Hepatocyte (in vitro differentiated cells): ENCODE measurements at regions not wholly inside any gene's neighbourhood (a gene's known extent, or its start where the extent isn't known, plus 50 kb on each side); places are given as distances from the start of the nearest gene placed in this dataset.

Source experiments
- DNase-seq: peaks from one replicate; pipeline ENCODE4 v3.0.0-alpha.2; 2016; ENCODE audit warnings: low spot score
- H2AFZ ChIP-seq: fragments of 200-600 bp; sonication (generic); 2 replicates; pipeline ENCODE4 v1.6.0; 2016; ENCODE audit warnings: antibody characterized with exemption, mild to moderate bottlenecking
- H3K27ac ChIP-seq: fragments of 200-600 bp; sonication (generic); 2 replicates; pipeline ENCODE4 v1.5.1; 2016; ENCODE audit warnings: mild to moderate bottlenecking
- H3K27me3 ChIP-seq: fragments of 200-600 bp; sonication (generic); 2 replicates; pipeline ENCODE4 v1.6.1; 2016
- H3K36me3 ChIP-seq: fragments of 200-600 bp; sonication (generic); replicated peaks from 2 replicates; pipeline ENCODE4 v1.5.1; 2016; ENCODE audit warnings: low read depth; ENCODE audit not compliant: insufficient read depth
- H3K4me1 ChIP-seq: fragments of 200-600 bp; sonication (generic); 2 replicates; pipeline ENCODE4 v1.5.1; 2016; ENCODE audit warnings: mild to moderate bottlenecking, moderate library complexity; ENCODE audit not compliant: insufficient read depth
- H3K4me2 ChIP-seq: fragments of 200-600 bp; sonication (generic); 2 replicates; pipeline ENCODE4 v1.6.0; 2016
- H3K4me3 ChIP-seq: fragments of 200-600 bp; sonication (generic); 2 replicates; pipeline ENCODE4 v1.5.1; 2016; ENCODE audit warnings: mild to moderate bottlenecking
- H3K79me2 ChIP-seq: fragments of 200-600 bp; sonication (generic); 2 replicates; pipeline ENCODE4 v1.6.0; 2017; ENCODE audit warnings: mild to moderate bottlenecking
- H3K9me2 ChIP-seq: fragments of 200-600 bp; sonication (generic); replicated peaks from 2 replicates; pipeline ENCODE4 v1.6.0; 2017; ENCODE audit warnings: mild to moderate bottlenecking; ENCODE audit not compliant: insufficient read depth
- H3K9me3 ChIP-seq: fragments of 200-600 bp; sonication (generic); 2 replicates; pipeline ENCODE4 v1.5.1; 2016; ENCODE audit warnings: low read depth, mild to moderate bottlenecking
- H4K20me1 ChIP-seq: fragments of 200-600 bp; sonication (generic); 2 replicates; pipeline ENCODE4 v1.6.0; 2016; ENCODE audit warnings: mild to moderate bottlenecking; ENCODE audit not compliant: insufficient read depth, poor library complexity, severe bottlenecking
- EZH2 ChIP-seq: fragments of 200-600 bp; sonication (generic); IDR thresholded peaks from 2 replicates; pipeline ENCODE4 v1.6.1; 2016; ENCODE audit warnings: antibody characterized with exemption, mild to moderate bottlenecking, borderline replicate concordance
- EZH2phosphoT487 ChIP-seq: fragments of 200-600 bp; sonication (generic); IDR thresholded peaks from one replicate; pipeline ENCODE4 v1.6.1; 2018; ENCODE audit warnings: antibody characterized with exemption, mild to moderate bottlenecking, low read depth, moderate library complexity; ENCODE audit not compliant: unreplicated experiment, severe bottlenecking
- WGBS: methylation state at CpG from one replicate; pipeline ENCODE4 v1.1.6; 2016; ENCODE audit warnings: low lambda C conversion rate; ENCODE audit errors: missing lambda C conversion rate; 5-methylcytosine and 5-hydroxymethylcytosine counted together
- TF ChIP-seq, protein P1 (sequence below): fragments of 200-600 bp; sonication (generic); IDR thresholded peaks from 2 replicates; pipeline ENCODE4 v1.5.1; 2016; ENCODE audit warnings: antibody characterized with exemption, mild to moderate bottlenecking; ENCODE audit not compliant: poor library complexity

DNA sequence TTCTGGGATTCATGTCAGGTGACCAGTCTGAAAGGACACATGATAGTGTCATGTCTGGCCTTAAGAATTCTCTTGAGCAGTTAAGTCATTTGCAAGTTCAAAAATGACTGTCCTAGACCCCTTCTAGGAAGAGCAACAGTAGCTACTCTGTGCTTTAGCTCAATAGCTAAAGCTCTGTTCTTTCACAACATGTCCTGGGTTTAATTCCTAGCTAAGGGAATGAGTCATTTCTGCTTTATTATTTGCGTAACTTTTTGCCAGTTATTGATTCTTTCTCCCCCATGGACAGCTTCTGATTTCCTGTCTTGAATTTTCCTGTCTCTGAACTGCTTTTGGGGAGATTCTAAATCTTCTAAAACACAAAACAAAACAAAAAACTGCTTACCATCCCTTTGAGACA lies 1055.8 kb upstream of the DIAPH2 start:
- Histone ChIP-seq H3K9me3 (no peaks in the 10 kb centered on the region), H3K27me3 (no peaks in the 10 kb centered on the region), H3K4me3 (no peak overlapping the region), H3K79me2 (no peaks in the 10 kb centered on the region), H4K20me1 (no peaks in the 10 kb centered on the region), H2AFZ (no peak overlapping the region), H3K4me2 (no peak overlapping the region), H3K36me3 (no peaks in the 10 kb centered on the region), H3K27ac (no peak overlapping the region), H3K4me1 (no peaks in the 10 kb centered on the region), H3K9me2 (no peaks in the 10 kb centered on the region)
- TF ChIP-seq, protein P1, sequence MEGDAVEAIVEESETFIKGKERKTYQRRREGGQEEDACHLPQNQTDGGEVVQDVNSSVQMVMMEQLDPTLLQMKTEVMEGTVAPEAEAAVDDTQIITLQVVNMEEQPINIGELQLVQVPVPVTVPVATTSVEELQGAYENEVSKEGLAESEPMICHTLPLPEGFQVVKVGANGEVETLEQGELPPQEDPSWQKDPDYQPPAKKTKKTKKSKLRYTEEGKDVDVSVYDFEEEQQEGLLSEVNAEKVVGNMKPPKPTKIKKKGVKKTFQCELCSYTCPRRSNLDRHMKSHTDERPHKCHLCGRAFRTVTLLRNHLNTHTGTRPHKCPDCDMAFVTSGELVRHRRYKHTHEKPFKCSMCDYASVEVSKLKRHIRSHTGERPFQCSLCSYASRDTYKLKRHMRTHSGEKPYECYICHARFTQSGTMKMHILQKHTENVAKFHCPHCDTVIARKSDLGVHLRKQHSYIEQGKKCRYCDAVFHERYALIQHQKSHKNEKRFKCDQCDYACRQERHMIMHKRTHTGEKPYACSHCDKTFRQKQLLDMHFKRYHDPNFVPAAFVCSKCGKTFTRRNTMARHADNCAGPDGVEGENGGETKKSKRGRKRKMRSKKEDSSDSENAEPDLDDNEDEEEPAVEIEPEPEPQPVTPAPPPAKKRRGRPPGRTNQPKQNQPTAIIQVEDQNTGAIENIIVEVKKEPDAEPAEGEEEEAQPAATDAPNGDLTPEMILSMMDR: no peak
- DNase-seq: no peak
- 90% methylated on average over 1 of the region's 1 CpG for WGBS

DNA sequence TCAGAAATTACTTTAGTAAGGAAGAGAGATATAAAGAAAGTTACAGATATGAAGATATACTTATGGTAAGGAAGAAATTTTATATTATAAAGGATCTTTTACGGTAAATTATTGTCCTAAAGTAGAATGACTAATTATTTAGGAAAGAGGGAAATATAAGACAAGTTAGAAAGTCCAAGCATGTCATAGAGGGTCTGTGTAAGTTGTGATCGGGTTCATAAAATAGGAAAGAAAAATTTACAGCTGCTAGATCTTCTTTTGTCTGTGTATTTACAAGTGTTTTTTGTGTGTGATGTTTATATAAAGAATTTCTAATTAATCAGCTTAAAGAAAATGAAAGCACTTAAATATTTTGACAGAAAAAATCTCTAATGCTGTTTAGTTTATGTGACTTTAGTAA lies 1054.9 kb upstream of the DIAPH2 start:
- H3K27ac ChIP-seq: no peak overlapping the region
- H3K4me3 ChIP-seq: no peak overlapping the region
- no peaks in the 10 kb centered on the region for H3K36me3 ChIP-seq
- H2AFZ ChIP-seq: no peak overlapping the region
- H3K4me1 ChIP-seq: no peaks in the 10 kb centered on the region
- TF ChIP-seq, protein P1: no peak
- H3K4me2 ChIP-seq: no peak overlapping the region
- H3K79me2 ChIP-seq: no peaks in the 10 kb centered on the region
- H3K9me2 ChIP-seq: no peaks in the 10 kb centered on the region
- H4K20me1 ChIP-seq: no peaks in the 10 kb centered on the region
- DNase-seq: no peak
- WGBS: 82% methylated on average over 2 of the region's 2 CpGs
- no peaks in the 10 kb centered on the region for H3K9me3 ChIP-seq
- no peaks in the 10 kb centered on the region for H3K27me3 ChIP-seq

DNA sequence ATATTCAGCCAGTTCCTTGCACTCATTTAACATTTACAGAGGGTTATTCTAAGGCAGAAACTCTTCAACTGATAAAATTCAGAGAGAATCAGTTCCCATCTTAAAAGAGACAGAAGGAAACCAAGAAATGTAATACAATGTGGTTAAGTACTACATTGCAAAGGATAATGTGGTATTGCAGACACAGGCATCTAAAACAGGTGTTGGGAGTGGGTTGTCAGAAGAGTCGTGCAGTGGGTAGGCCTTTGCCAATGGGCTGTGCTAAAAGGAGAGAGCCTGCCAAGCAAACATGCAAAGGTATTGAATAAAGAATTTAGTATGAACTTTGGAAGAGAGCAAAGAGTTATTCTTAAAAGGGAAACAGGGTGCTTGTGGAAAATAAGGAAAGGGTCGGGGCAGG lies 1044.4 kb upstream of the DIAPH2 start:
- no peak overlapping the region for H3K27ac ChIP-seq
- no peak overlapping the region for H3K4me2 ChIP-seq
- no peaks in the 10 kb centered on the region for H3K79me2 ChIP-seq
- H3K4me1 ChIP-seq: no peaks in the 10 kb centered on the region
- H3K27me3 ChIP-seq: no peaks in the 10 kb centered on the region
- WGBS: 68% methylated on average over 2 of the region's 2 CpGs
- no peak overlapping the region for H2AFZ ChIP-seq
- no peaks in the 10 kb centered on the region for H3K9me2 ChIP-seq
- TF ChIP-seq EZH2 (no peak), EZH2phosphoT487 (no peak)
- TF ChIP-seq, protein P1: no peak
- peaks cover 3% of the 10 kb centered on the region for H3K9me3 ChIP-seq
- H3K4me3 ChIP-seq: no peak overlapping the region
- DNase-seq: no peak
- no peaks in the 10 kb centered on the region for H3K36me3 ChIP-seq
- no peaks in the 10 kb centered on the region for H4K20me1 ChIP-seq

DNA sequence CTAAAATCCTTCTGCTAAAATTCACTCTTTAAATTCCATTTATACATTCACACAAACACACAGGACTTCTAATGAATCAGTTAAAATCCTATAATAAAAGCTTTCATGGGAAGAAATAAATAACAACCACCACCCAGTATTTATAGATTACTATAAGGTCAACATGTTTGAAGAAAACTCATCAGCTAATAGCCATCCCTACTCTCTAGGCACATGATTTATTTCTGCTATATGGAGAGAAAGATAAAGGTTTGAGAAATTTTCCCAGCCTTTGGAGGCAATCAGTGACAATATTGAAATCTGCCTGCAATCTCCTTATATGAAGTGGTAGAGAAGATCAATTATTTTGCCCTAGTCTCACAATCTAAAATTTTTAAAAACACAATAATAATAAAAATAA lies 1038.9 kb upstream of the DIAPH2 start:
- Histone ChIP-seq H3K4me2 (no peak overlapping the region), H4K20me1 (no peaks in the 10 kb centered on the region), H3K9me3 (peaks cover 3% of the 10 kb centered on the region), H3K27ac (no peak overlapping the region), H3K36me3 (no peaks in the 10 kb centered on the region), H3K4me3 (no peak overlapping the region), H3K79me2 (no peaks in the 10 kb centered on the region), H3K9me2 (no peaks in the 10 kb centered on the region), H3K27me3 (no peaks in the 10 kb centered on the region), H2AFZ (no peak overlapping the region), H3K4me1 (no peaks in the 10 kb centered on the region)
- DNase-seq: no peak
- TF ChIP-seq EZH2phosphoT487: no peak
- TF ChIP-seq, protein P1: no peak
- no peak for TF ChIP-seq EZH2
